Neural cell (in vitro differentiated cells): ENCODE measurements at regions not wholly inside any gene's neighbourhood (a gene's known extent, or its start where the extent isn't known, plus 50 kb on each side); places are given as distances from the start of the nearest gene placed in this dataset.

Experiments used
- H2AFZ ChIP-seq: fragments of 200-600, 300-800 bp; sonication (generic), shearing (Covaris generic); 2 replicates; pipeline ENCODE4 v1.6.0; 2014; ENCODE audit warnings: low read depth, mild to moderate bottlenecking, antibody characterized with exemption, low read length, moderate library complexity
- H3F3A ChIP-seq: fragments of 200-600 bp; shearing (Covaris generic); 2 replicates; pipeline ENCODE4 v1.6.1; 2016; ENCODE audit warnings: mild to moderate bottlenecking, moderate library complexity, mixed read lengths, antibody characterized with exemption, low read length; ENCODE audit not compliant: insufficient read depth, poor library complexity, severe bottlenecking
- H3K27ac ChIP-seq: fragments of 200-600, 300-800 bp; sonication (generic), shearing (Covaris generic); 2 replicates; pipeline ENCODE4 v1.5.1; 2014; ENCODE audit warnings: mild to moderate bottlenecking, low read length, moderate library complexity
- H3K27me3 ChIP-seq: fragments of 300-800, 200-600 bp; sonication (generic), shearing (Covaris generic); 2 replicates; pipeline ENCODE4 v1.6.0; 2014; ENCODE audit warnings: mild to moderate bottlenecking, low read depth, low read length, moderate library complexity; ENCODE audit not compliant: insufficient read depth
- H3K36me3 ChIP-seq: fragments of 300-800, 200-600 bp; sonication (generic), shearing (Covaris generic); 2 replicates; pipeline ENCODE4 v1.5.1; 2014; ENCODE audit warnings: mild to moderate bottlenecking, antibody characterized with exemption, low read length, moderate library complexity; ENCODE audit not compliant: insufficient read depth
- H3K4me2 ChIP-seq: fragments of 300-800, 200-600 bp; sonication (generic), shearing (Covaris generic); 2 replicates; pipeline ENCODE4 v1.6.0; 2014; ENCODE audit warnings: mild to moderate bottlenecking, low read length
- H3K4me3 ChIP-seq: fragments of 300-800, 200-600 bp; sonication (generic), shearing (Covaris generic); 2 replicates; pipeline ENCODE4 v1.5.1; 2014; ENCODE audit warnings: mild to moderate bottlenecking, low read length, moderate library complexity
- H3K79me2 ChIP-seq: fragments of 200-600 bp; shearing (Covaris generic); replicated peaks from 2 replicates; pipeline ENCODE4 v1.6.0; 2014; ENCODE audit warnings: mild to moderate bottlenecking, low read length, moderate library complexity; ENCODE audit not compliant: insufficient read depth
- H3K9ac ChIP-seq: fragments of 300-800, 200-600 bp; sonication (generic), shearing (Covaris generic); 2 replicates; pipeline ENCODE4 v1.6.1; 2016; ENCODE audit warnings: mild to moderate bottlenecking, low read length, mixed read lengths
- H3K9me2 ChIP-seq: fragments of 200-600 bp; shearing (Covaris generic); 2 replicates; pipeline ENCODE4 v1.6.1; 2016; ENCODE audit warnings: mild to moderate bottlenecking, low read length, mixed read lengths; ENCODE audit not compliant: insufficient read depth
- H3K9me3 ChIP-seq: fragments of 200-600, 300-800 bp; sonication (generic), shearing (Covaris generic); 2 replicates; pipeline ENCODE4 v1.6.1; 2016; ENCODE audit warnings: mild to moderate bottlenecking, mixed run types, low read length, moderate library complexity, mixed read lengths
- H4K20me1 ChIP-seq: fragments of 200-600 bp; shearing (Covaris generic); 2 replicates; pipeline ENCODE4 v1.6.1; 2016; ENCODE audit warnings: mild to moderate bottlenecking, mixed run types; ENCODE audit not compliant: insufficient read depth
- CTCF ChIP-seq: fragments of 450-650 bp; IDR thresholded peaks from 2 replicates; pipeline ENCODE4 v1.5.1; 2014; ENCODE audit warnings: antibody characterized with exemption, mild to moderate bottlenecking, moderate library complexity; ENCODE audit not compliant: poor library complexity, severe bottlenecking
- EP300 ChIP-seq: fragments of 450-650 bp; conservative IDR thresholded peaks from 2 replicates; pipeline ENCODE4 v1.6.1; 2014; ENCODE audit warnings: antibody characterized with exemption, mild to moderate bottlenecking, moderate library complexity; ENCODE audit not compliant: poor library complexity, severe bottlenecking
- EZH2 ChIP-seq: fragments of 200-600, 300-800 bp; shearing (Covaris generic), sonication (generic); IDR thresholded peaks from 2 replicates; pipeline ENCODE4 v1.6.1; 2014; ENCODE audit warnings: antibody characterized with exemption, low read length, borderline replicate concordance, mild to moderate bottlenecking; ENCODE audit not compliant: insufficient read depth, poor library complexity, severe bottlenecking
- MXI1 ChIP-seq: fragments of 450-650 bp; conservative IDR thresholded peaks from 2 replicates; pipeline ENCODE4 v1.6.1; 2014; ENCODE audit warnings: antibody characterized with exemption, mild to moderate bottlenecking; ENCODE audit not compliant: poor library complexity, severe bottlenecking
- POLR2AphosphoS5 ChIP-seq: IDR thresholded peaks from 2 replicates; pipeline ENCODE4 v1.6.1; 2012
- RAD21 ChIP-seq: fragments of 450-650 bp; conservative IDR thresholded peaks from 2 replicates; pipeline ENCODE4 v1.6.1; 2014; ENCODE audit warnings: antibody characterized with exemption, mild to moderate bottlenecking, moderate library complexity
- REST ChIP-seq: IDR thresholded peaks from 2 replicates; pipeline ENCODE4 v1.6.1; 2012; ENCODE audit warnings: borderline replicate concordance
- SMC3 ChIP-seq: fragments of 450-650 bp; conservative IDR thresholded peaks from 2 replicates; pipeline ENCODE4 v1.6.1; 2014; ENCODE audit warnings: antibody characterized with exemption, mild to moderate bottlenecking, moderate library complexity; ENCODE audit not compliant: poor library complexity
- TAF1 ChIP-seq: IDR thresholded peaks from 2 replicates; pipeline ENCODE4 v1.6.1; 2012; ENCODE audit warnings: low read depth

DNA sequence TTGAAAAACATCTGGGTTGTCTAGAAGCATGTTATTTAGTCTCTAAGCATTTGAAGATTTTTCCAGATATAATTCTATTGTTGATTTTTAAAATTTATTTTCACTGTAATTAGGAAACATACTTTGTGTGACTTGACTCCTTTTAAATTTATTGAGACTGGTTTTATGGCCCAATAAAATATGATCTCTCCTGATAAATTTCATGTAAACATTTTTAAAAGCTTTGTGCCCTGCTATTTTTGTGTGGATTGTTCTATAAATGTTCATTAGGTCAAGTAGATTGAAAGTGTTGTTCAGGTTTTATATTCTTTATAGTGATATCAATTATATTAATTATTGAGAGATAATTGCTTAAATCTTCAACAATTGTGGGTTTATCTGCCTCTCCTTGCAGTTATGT is 105.4 kb downstream of the RFX6 start:
- TF ChIP-seq CTCF, result no peak
- no peak for TF ChIP-seq EP300
- no peak for TF ChIP-seq MXI1

GRCh38 chr6:116983375-116983774 is 106.3 kb downstream of the RFX6 start:
- Histone ChIP-seq H3K4me2 (no peak overlapping the region), H3K27ac (no peak overlapping the region), H3K79me2 (no peaks in the 10 kb centered on the region), H3F3A (no peaks in the 10 kb centered on the region), H4K20me1 (no peaks in the 10 kb centered on the region), H3K4me3 (no peak overlapping the region), H3K36me3 (no peaks in the 10 kb centered on the region), H3K9me3 (no peaks in the 10 kb centered on the region), H2AFZ (no peak overlapping the region), H3K9ac (no peak overlapping the region), H3K27me3 (no peaks in the 10 kb centered on the region), H3K9me2 (no peaks in the 10 kb centered on the region)
- TF ChIP-seq RAD21 (no peak), CTCF (no peak), REST (no peak)

More for the DNA sequence above, 105.4 kb downstream of the RFX6 start:
- Histone ChIP-seq H3K79me2 (no peaks in the 10 kb centered on the region), H3K4me3 (no peak overlapping the region), H3K9me2 (no peaks in the 10 kb centered on the region), H3K27me3 (no peaks in the 10 kb centered on the region), H3K9ac (no peak overlapping the region), H3F3A (no peaks in the 10 kb centered on the region), H3K4me2 (no peak overlapping the region), H3K27ac (no peak overlapping the region), H3K36me3 (no peaks in the 10 kb centered on the region), H3K9me3 (no peaks in the 10 kb centered on the region), H2AFZ (no peak overlapping the region), H4K20me1 (no peaks in the 10 kb centered on the region)

- TF ChIP-seq REST (no peak), EZH2 (no peak), TAF1 (no peak), CTCF (no peak), SMC3 (no peak), POLR2AphosphoS5 (no peak), EP300 (no peak), MXI1 (no peak)
These were observed 109.8 kb downstream of the RFX6 start for GRCh38 chr6:116986819-116987218.

More at GRCh38 chr6:116986819-116987218, 109.8 kb downstream of the RFX6 start:
- Histone ChIP-seq H3K9me3 (no peaks in the 10 kb centered on the region), H3K9ac (no peak overlapping the region), H3K4me2 (no peak overlapping the region), H3K9me2 (no peaks in the 10 kb centered on the region), H3K79me2 (no peaks in the 10 kb centered on the region), H2AFZ (no peak overlapping the region), H3K4me3 (no peak overlapping the region), H3K36me3 (no peaks in the 10 kb centered on the region), H3K27ac (no peak overlapping the region), H4K20me1 (no peaks in the 10 kb centered on the region), H3K27me3 (no peaks in the 10 kb centered on the region), H3F3A (no peaks in the 10 kb centered on the region)
